Cardiac fibroblast (primary cell): ENCODE measurements at regions not wholly inside any gene's neighbourhood (a gene's known extent, or its start where the extent isn't known, plus 50 kb on each side); places are given as distances from the start of the nearest gene placed in this dataset.

Source experiments
- DNase-seq, 2 donors: peaks; one replicate each; pipeline versions ENCODE4 v3.0.0 to v3.0.0-alpha.2; 2010; ENCODE audit warnings: low read depth in 2 of 2
- H3K4me3 ChIP-seq, 2 donors: replicated peaks in 1 of 2; 1 replicate in 1 of 2; 2 replicates in 1 of 2; pipeline ENCODE4 v1.5.1; 2011; ENCODE audit warnings: low read depth in 2 of 2, low read length in 2 of 2, mild to moderate bottlenecking in 2 of 2, moderate library complexity in 1 of 2
- CTCF ChIP-seq: IDR thresholded peaks from one replicate; pipeline ENCODE4 v1.5.1; 2011; ENCODE audit warnings: low read depth, mild to moderate bottlenecking, low read length, inconsistent platforms

GRCh38 chr22:49627217-49628181, 200.2 kb downstream of the BRD1 start:
- no peak for TF ChIP-seq CTCF
- no peak for DNase-seq
- H3K4me3 ChIP-seq = no peak overlapping the region

GRCh38 chr22:49626361-49627216, 201.1 kb downstream of the BRD1 start:
- H3K4me3 ChIP-seq = no peak overlapping the region
- no peak for DNase-seq
- no peak for TF ChIP-seq CTCF

GRCh38 chr22:49624421-49625177, 203.1 kb downstream of the BRD1 start:
- no peak for DNase-seq
- H3K4me3 ChIP-seq = no peak overlapping the region
- no peak for TF ChIP-seq CTCF

- H3K4me3 ChIP-seq = no peak overlapping the region
- no peak for TF ChIP-seq CTCF
- no peak for DNase-seq
These were observed 204.0 kb downstream of the BRD1 start for GRCh38 chr22:49623715-49624114.

- no peak for TF ChIP-seq CTCF
- no peak overlapping the region for H3K4me3 ChIP-seq
- no peak for DNase-seq
These were observed 204.5 kb downstream of the BRD1 start for GRCh38 chr22:49623176-49623575.
